Stimulated activated CD4-positive, alpha-beta T cell treated with anti-CD3 and anti-CD28 coated beads, Interleukin-1b, Interleukin-23, amount 100 ng/mL, for 1 hour (primary cell): ENCODE measurements at regions not wholly inside any gene's neighbourhood (a gene's known extent, or its start where the extent isn't known, plus 50 kb on each side); places are given as distances from the start of the nearest gene placed in this dataset.

Experiments
- DNase-seq, 2 donors: peaks; one replicate each; pipeline ENCODE4 v3.0.0-alpha.2; 2020; ENCODE audit warnings: low read depth in 2 of 2

DNA sequence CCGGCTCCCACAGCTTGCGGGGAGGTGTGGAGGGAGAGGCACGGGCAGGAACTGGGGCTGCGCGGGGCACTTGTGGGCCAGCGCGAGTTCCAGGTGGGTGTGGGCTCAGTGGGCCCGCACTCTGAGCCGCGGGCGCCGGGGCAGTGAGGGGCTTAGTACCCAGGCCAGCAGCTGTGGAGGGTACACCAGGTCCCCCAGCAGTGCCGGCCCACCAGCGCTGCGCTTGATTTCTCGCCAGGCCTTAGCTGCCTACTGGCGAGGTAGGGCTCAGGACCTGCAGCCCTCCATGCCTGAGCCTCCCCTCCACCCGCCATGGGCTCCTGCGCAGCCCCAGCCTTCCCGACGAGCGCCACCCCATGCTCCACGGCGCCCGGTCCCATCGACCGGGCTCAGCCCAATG, 337.9 kb upstream of the ACVR2A start:
- no peak for DNase-seq

DNA sequence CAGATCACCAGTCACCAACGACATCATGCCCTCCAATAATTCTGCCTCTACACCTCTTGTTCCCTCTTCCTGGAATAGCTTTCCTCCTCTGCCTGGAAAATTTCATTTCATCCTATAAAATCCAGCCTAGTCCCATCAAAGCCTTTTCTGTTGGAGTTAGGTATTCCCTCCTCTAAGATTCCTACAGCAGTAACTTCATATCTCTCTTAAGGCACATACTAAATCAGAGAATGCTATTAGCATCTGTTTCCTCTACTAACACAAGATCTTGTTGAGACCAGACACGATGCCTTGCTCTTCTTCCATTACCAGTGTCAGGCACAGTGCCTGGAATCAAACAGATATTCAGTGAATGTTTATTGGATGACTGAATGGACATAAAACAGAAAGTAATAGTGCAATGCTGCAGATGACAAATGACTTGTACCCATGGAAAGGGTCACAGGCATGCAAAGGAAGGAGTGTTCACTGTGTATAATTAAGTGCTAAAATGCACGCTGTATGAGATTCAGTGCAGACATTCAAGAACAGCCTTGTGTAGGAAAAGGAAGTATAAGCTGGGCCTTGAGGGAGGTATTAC, 342.0 kb upstream of the ACVR2A start:
- no peak for DNase-seq

DNA sequence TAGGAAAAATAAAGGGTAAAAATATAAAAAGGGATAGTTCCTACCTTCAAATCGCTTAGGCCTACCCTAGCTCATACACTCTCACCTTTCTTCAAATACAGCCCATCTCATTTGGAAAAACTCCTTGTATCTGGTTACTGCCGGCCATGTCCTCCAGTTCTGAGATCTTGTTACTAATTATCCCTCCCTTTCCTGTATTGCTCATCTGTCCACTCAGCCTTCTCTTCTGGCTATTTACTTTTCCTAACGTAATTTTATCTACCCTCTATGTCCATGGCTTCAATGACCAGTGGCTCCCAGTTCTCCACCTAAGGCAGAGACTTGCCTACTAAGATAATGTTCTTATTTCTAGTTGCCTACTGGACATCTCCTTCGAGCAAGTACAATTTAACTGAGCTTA, 342.9 kb upstream of the ACVR2A start:
- no peak for DNase-seq

DNA sequence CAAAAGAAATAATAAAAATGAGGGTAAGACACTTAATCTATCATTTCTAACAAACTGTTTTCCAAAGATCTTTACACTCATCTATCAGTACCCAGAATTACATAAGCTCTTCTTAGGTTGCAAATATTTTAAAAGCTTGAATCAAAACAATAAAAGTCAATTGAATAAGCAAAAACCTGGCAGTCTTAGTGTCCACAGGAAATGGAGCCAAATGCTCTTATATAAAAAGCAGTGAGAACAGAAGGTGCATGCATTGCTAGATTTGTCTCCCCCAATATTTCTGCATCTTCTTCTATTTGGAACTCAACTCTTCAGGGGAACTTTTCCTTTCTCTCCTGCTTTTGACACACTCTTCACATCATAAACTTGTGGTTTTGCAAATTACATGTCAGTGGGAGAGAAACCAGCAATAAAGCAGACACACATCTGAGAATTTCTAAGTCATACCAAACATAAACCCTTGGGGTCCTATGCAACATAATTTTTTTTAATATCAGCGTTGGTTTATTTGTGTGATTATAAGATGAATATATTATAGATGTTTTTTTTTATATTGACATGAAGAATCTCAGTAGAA, 343.9 kb upstream of the ACVR2A start:
- no peak for DNase-seq

DNA sequence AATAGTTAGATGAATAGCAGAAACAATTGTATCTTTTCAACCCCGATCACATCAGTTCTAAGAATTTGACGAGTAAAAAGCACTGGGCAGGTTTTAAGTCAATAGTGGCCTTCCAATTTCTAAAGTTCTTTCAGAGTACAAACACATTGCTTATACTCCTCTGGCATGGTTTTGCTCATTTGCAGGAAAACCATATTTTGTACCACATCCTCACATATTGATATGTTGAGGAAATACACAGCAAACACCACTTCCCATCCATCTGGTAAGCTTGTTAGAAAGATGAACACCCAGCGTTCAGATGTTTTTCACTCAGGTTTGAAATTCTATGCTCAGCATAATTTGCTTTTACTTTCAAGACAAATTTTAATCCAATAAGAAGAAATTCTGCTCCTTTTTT, 344.6 kb upstream of the ACVR2A start:
- no peak for DNase-seq

DNA sequence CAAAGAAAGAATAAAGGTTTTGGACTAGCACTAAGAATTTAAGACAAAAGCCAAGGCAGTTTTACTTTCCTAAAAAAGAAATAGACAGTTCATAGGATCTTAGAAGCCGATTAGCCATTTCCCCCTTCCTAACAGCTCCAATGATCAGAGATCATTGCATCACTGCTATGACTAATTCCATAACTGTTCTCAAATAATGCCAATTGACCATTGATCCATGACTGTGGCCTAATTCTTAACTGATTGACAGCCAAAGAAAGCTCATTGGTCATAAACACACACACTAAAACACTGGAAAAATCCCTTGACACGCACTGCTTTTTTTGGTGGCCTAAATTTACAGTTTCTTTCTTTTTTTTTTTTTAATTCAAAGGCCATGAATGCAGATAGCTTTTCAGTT, 345.0 kb upstream of the ACVR2A start:
- no peak for DNase-seq

DNA sequence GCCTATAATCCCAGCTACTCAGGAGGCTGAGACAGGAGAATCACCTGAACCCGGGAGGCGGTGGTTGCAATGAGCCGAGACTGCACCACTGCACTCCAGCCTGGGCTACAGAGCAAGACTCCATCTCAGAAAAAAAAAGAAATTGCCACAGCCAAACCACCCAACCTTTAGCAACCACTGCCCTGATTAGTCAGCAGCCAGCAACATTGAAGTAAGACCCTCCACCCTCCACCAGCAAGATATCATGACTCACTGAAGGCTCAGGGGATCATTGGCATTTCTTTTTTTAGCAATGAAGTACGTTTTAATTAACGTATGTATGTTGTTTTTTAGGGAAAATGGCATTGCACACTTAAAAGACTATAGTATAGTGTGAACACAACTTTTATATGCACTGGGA, 349.1 kb upstream of the ACVR2A start:
- DNase-seq: no peak

DNA sequence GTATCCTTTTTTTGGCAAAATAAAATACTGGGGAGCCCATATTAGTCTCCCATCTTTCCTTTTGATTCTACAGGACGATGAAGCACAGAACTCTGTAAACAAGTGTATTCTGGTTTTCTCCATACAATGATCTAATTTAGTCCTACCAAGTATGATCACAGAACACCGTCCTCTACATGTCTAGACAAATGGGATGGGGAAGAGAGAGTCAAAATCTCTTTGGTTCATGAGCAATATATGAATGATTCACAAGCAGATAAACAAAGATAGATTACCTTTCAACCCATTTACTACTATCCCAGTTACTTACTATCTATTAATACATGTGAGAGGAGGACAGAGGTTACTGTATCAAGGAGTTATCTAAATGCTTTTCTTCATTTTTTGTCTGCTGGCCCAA, 352.4 kb upstream of the ACVR2A start:
- DNase-seq: no peak

DNA sequence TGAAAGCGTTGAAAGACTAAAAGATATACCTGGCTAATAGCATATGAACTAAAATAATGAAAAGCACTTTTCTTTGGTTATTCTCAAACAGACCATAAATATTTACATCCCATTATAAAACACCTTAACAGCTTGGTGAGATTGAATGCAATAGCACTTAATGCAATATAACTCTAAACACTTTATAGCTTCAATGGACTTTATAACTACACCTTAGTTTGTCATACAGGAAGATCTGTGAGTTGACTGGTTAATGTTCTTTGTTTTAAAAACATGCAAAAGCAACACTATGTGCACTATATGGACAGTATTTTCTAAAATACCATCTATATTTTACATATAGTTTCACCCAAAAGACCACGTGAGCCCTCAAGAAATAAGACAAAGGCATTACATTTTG, 353.3 kb upstream of the ACVR2A start:
- no peak for DNase-seq

DNA sequence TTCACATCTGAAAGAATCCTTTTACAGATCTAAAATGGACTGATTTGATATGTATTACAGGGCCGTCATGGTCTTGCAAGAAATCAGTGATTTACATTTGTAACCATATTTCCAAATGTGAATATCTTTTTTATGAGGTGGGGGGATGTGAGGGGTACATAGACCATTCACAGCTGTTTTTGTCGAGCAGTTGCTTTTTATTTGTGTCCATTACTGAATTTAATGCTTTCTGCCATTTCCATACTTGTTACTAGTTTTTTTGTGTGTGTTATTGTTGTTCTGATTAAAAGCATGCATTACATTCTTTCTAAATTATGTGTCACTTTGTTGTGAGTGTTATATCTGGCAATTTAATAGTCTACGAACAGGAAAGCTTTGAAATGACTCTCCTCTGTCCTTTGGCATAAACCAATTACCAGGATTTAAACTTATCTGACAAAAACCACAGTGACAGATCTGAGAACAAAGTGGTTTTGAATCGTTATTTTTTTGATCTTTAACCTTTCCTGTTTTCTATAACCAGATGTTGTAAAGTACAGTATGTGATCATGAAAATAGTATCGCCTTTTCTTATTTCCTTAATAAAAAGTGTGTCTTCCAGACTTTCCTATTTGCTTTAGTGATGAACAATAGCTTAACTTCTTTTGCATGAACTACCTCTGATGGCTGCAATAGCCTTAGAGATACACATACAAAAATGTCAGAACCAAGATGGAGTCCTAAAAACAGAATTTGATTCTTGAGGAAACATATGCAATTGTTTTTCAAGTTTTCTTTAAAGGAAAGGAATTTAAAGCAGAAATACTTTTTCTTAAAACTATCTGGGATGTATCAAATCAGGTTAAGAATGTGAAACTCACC, 354.2 kb upstream of the ACVR2A start:
- DNase-seq: no peak

DNA sequence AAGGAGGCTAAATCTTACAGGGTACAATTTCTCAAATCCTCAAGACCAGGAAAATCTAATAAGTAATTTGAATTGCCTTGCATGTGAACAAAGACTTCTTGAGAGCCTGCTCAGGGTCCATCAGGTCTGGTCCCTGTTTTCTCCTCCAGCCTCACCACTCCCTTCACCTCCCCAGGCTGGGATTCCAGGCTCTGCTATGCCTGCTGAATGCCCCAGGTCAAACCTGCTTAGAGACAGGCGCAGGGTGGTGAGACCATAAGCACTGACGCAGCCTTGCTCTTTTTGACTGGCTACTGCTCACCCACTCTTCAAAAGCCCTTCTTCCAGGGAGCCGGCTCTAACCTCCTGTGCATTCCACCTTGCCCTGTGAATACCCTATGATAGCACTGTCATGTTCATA, 356.4 kb upstream of the ACVR2A start:
- DNase-seq: no peak

DNA sequence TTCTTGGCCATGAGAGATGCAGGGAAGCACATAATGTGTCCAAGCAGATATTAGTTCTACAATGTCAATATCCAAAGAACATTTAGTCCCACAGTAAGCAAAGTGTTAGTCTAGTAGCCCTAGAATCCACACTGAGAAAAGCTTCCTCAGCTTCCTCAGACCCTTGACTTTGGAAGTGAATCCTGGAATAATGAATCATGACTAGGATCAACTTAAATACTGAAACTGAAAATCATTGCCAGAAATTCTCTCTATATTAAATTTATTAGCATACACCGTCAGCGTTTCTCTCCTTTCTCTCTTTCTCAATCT, 356.9 kb upstream of the ACVR2A start:
- no peak for DNase-seq

DNA sequence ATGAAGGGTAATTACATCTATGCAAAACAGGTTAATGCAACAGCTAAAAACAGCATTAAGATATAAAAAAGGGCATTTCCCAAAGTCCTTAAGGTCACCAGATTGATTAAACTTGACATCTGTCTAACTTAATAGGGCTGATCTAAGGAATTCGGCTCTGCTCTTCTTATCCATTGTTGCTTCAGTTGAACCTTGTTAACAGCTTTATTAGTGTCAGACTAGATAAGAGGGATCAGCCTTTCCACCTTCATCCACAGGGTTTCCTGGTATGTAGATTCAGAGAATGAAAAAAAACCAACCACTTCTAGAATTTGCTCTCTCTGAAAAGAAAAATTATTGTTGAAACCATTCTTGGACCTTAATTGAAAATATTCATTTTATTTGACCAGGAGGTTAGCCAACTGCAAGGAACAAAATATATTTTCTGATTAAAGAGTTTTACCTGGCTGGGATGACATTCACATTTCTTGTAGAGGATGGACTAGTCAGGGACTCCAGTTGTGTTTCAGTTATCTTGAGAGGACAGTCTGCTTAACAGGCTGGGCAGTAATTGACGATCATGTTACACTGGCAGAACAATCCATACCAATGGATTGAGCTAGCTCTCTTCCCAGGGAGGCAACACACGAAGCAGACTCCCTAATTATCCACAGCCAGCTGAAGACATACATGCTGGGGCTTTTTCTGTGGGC, 357.4 kb upstream of the ACVR2A start:
- no peak for DNase-seq

DNA sequence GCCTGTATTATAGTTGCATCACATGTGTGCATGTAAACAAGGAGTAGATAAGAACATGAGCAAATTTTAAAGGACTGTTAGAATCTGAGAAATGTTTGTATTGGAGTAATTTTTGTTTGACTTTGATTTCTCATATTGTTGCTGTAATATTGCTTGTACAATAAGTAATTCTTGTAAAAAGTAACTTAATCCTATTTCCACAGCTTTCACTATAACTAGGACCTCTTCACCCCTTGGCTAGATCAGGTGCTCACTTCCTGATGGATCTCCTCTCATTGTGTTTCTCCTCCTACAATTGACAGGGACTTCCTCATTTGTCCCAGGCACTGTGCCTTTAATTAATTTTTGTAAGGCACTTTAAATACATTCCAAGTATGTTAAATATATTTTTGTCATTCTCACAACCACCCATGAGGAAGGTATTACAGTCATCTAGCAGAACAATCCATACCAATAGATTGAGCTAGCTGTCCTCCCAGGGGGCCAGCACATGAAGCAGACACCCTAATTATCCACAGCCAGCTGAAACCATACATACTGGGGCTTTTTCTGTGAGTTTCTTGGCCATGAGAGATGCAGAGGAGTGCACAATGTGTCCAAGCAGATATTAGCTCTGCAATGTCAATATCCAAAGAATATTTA, 359.5 kb upstream of the ACVR2A start:
- DNase-seq: no peak

DNA sequence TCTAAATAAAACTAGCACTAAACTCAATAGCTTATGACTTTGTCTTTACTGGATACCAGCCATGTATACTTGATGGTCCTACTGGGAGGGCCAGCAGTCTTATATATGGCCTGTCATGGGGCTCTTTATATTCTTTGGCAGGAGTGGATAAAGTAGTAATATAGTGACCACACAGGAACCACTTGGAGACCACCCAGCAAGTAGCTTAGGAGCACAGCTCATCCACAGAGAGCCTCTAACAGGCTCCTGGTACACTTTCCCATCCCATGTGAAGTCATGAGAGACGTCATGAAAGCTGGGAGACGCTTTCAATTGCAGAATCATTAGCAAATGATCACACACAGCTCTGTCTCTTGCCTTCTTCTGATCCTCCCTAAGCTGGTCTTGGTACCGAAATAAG, 360.9 kb upstream of the ACVR2A start:
- no peak for DNase-seq

DNA sequence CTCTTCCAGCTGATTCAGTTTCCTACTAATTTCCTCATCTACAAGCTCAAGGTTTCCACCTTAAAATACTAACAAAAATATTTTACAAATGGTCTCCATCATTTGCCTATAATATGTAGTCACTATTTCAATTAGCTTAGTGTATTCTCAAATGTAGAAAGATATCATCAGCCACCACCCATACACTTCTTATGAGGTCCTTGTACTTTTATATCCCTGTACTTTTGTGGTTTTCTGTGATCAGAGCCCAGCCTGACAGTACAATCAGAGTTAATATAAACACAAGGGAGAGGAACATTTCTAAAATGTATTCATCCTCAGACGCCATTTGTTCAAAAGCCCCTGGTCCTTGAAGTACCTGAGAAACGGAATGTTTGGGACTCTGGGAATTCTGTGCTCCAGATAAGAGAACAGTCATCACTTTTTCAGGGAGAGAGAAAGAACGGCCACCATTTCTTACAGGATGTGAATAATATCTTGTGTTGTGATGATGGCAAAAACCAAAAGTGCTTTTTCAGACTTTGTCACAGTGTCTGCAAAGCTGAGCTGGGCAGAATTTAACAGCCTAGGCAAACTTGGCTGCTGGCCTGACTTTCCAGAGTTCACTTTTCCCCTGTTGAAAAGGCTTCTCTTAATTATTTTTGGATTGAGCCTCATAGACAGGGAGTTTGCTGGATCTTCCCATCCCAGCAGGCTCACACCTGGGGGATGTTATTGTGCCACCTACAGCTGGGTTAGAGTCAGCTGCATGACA, 361.7 kb upstream of the ACVR2A start:
- DNase-seq: no peak

DNA sequence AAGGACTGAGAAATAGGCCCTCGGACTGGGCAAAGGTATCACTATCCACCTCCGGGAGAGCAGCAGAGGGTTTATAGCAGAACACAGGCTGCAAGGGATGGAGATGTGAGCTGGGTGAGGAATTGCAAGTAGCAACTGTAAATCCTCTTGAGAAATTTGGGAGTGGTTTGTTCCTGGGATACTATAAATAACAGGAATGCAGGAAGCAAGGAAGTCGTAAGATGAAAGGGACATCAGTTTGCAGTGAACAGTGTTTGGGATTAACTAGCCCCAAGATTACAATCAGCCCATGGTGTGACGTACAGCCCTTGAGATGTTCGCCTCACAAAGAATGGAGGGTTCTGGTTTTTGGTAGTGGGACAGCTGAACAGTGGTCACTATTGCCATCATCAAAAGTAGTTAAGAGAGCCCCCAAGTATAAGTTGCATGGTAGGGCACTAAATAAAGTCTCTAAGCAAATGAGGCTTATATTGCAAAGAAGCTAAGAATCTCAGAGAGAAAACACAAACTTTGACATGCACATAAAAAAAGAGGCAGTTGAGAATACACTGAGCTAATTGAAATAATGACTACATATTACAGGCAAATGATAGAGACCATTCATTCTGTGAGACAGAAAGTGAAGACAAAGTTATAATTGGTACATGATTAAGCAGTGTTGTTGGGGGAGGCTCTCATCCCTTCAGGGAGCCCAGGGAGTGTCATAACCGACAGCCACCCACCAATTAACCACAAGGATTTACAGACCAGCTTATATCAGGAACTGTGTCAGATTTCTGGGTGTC, 362.5 kb upstream of the ACVR2A start:
- DNase-seq: no peak

DNA sequence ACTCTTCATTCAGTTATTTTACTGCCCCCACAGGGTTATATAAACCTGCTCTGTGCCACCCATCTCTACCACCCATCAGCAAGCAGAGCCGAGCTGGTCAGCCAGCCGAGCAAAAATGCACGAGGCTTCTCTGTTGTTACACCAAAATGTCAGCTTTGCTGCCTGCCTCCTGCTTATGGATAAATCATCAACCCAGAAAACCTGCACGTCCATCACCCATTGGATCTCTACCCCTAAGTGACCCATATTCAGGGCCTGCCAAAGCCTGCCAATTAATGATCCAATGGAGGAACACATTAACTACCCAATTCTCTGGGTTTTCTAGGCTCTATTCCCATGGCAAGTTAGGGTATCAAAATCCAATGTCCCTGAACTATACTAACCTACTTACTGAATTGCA, 365.5 kb upstream of the ACVR2A start:
- no peak for DNase-seq

DNA sequence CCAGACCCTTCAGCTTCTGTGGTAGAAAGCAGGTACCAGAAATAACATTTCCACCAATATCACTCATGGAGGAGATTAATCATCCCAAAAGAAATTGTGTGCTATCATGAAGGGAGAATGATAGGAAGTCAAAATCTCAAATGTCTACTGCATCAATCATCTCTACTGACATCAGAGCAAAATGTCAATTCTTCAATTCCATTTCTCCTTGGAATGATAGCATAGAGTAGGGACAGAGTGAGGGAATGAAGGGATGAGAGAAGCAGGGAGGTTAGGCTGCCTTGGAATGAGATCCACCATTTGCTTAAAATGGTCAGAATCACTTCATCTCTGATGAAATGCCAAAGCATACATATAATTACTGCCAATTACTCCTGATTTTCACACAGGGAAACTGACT, 371.8 kb upstream of the ACVR2A start:
- no peak for DNase-seq

DNA sequence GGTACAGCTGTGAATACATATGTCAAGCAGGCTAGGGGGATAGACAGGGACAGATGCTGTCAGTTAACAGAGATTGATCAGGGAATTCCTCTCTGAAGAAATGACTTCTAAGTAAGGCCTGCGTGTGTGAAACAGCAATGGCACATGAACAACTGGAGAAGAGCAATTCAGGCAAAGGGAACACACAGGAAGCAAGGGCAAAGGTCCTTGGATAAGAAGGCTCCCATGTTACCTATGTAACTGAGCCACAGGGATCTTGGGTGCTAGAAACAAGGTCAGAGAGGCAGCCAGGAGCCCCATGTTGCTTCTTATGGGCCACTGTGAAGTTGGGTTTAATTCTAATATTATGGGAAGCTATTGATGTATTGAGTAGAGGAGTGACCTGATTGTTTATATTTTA, 373.7 kb upstream of the ACVR2A start:
- DNase-seq: no peak

DNA sequence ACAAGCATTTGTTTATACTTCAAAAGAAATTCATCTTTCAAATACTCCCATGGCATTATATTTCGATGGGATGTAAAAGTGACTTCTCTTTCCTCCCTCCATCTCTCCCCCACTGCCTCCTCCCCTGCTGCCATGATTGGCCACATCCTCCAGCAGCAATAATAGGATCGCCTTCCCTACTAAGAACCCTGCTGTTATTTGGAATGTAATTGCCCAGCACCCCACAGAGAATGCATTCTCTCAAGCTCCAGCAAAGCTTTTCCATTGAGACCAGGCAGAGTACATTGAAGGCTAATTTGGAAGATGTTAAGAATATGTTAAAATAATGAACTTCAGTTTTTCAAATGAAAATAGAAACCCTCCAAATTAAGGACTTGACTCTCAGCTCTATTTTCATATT, 375.4 kb upstream of the ACVR2A start:
- DNase-seq: no peak
